ENCODE measurements at regions not wholly inside any gene's neighbourhood (a gene's known extent, or its start where the extent isn't known, plus 50 kb on each side); places are given as distances from the start of the nearest gene placed in this dataset.

GRCh38 chr20:55273149-55273548, 732.2 kb downstream of the CBLN4 start:
- no peak for TF ChIP-seq CTCF (IDR thresholded peaks at IDR 0.05)
- no peak for TF ChIP-seq POLR2A (IDR thresholded peaks at IDR 0.05; ENCODE audit: low read depth)
- no peak for TF ChIP-seq POLR2AphosphoS5 (IDR thresholded peaks at IDR 0.05)
- TF ChIP-seq EP300 (IDR thresholded peaks at IDR 0.05): no peak

All from esophagus muscularis mucosa (tissue), 4 donors.